ENCODE measurements at regions not wholly inside any gene's neighbourhood (a gene's known extent, or its start where the extent isn't known, plus 50 kb on each side); places are given as distances from the start of the nearest gene placed in this dataset.

GRCh38 chr1:87950369-87950768 lies 621.7 kb downstream of the LMO4 start:
- CTCF ChIA-PET = no interaction called here
- H3K9me3 Mint-ChIP-seq (ENCODE audit: low read depth) = no peaks in the 10 kb centered on the region
- H3K36me3 Mint-ChIP-seq = no peaks in the 10 kb centered on the region
- H3K4me1 Mint-ChIP-seq = no peaks in the 10 kb centered on the region
- H3K4me3 Mint-ChIP-seq = no peak overlapping the region
- peaks cover 25% of the 10 kb centered on the region for H3K27me3 Mint-ChIP-seq
- no peak overlapping the region for H3K27ac Mint-ChIP-seq
- no peak for DNase-seq
- no peak for ATAC-seq

GRCh38 chr1:87951409-87951808 lies 622.7 kb downstream of the LMO4 start:
- H3K9me3 Mint-ChIP-seq (ENCODE audit: low read depth) = no peaks in the 10 kb centered on the region
- H3K36me3 Mint-ChIP-seq = no peaks in the 10 kb centered on the region
- peaks cover 25% of the 10 kb centered on the region for H3K27me3 Mint-ChIP-seq
- H3K27ac Mint-ChIP-seq = no peak overlapping the region
- ATAC-seq (no peak), DNase-seq (no peak)
- CTCF ChIA-PET = no interaction called here
- H3K4me1 Mint-ChIP-seq = no peaks in the 10 kb centered on the region
- H3K4me3 Mint-ChIP-seq = no peak overlapping the region

DNA sequence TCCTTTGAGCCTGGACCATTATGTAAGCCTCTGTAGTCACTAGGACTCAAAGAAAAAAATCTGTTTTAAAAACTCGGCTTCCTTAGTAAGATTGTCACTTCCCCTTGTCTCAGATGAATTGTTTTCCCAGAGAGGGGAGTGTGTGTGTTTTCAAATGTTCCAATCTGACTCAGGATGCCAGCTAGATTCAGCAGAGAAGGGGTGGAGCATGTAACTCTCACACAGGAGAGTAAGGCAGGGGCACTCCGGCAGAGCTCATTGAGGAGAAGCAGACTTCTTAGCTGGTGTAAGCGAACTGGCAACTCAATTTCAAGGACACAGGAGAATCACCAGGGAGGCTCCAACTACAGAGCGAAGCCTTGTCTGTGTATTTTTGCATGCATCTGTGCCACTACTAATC lies 623.2 kb downstream of the LMO4 start:
- no peaks in the 10 kb centered on the region for H3K9me3 Mint-ChIP-seq (ENCODE audit: low read depth)
- H3K27ac Mint-ChIP-seq = no peak overlapping the region
- H3K4me1 Mint-ChIP-seq = no peaks in the 10 kb centered on the region
- CTCF ChIA-PET = no interaction called here
- DNase-seq = no peak
- H3K36me3 Mint-ChIP-seq = no peaks in the 10 kb centered on the region
- H3K27me3 Mint-ChIP-seq = peaks cover 27% of the 10 kb centered on the region
- no peak overlapping the region for H3K4me3 Mint-ChIP-seq
- no peak for ATAC-seq

DNA sequence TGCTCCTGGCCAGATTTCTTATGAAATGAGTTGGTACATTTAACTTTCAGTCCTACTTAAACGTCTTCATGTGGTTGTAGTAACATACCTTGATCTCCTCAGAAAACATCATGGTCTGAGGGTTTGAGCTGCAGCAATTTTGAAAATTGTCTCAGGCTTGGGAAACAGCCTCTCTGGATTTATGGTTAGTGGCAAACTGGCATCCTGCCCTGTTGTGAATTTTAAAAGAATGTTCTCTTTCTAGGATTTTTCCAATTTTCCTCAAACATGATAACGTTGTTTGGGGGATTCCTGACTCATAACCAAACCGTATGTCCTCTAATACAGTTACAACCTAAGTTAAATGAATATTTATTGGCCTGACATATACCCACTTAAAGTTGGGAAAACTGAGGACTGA lies 624.4 kb downstream of the LMO4 start:
- no peaks in the 10 kb centered on the region for H3K4me1 Mint-ChIP-seq
- H3K9me3 Mint-ChIP-seq (ENCODE audit: low read depth) = no peaks in the 10 kb centered on the region
- H3K36me3 Mint-ChIP-seq = no peaks in the 10 kb centered on the region
- no peak overlapping the region for H3K4me3 Mint-ChIP-seq
- peaks cover 27% of the 10 kb centered on the region for H3K27me3 Mint-ChIP-seq
- H3K27ac Mint-ChIP-seq = no peak overlapping the region
- DNase-seq (no peak), ATAC-seq (no peak)
- CTCF ChIA-PET = interaction anchor here (1.0 to 2.5 kb wide), 11 partner anchors 12 to 666 kb away, joined by 3 to 28 read pairs (median 4); no protein-coding TSS in a partner anchor

GRCh38 chr1:87953732-87954344 lies 625.2 kb downstream of the LMO4 start:
- no peaks in the 10 kb centered on the region for H3K9me3 Mint-ChIP-seq (ENCODE audit: low read depth)

GRCh38 chr1:87955038-87955437 lies 626.4 kb downstream of the LMO4 start:
- CTCF ChIA-PET = no interaction called here
- H3K27me3 Mint-ChIP-seq = peaks cover 18% of the 10 kb centered on the region
- DNase-seq (no peak), ATAC-seq (no peak)
- no peaks in the 10 kb centered on the region for H3K9me3 Mint-ChIP-seq (ENCODE audit: low read depth)
- H3K36me3 Mint-ChIP-seq = no peaks in the 10 kb centered on the region
- H3K27ac Mint-ChIP-seq = no peak overlapping the region
- H3K4me1 Mint-ChIP-seq = no peaks in the 10 kb centered on the region
- H3K4me3 Mint-ChIP-seq = no peak overlapping the region

More at GRCh38 chr1:87953732-87954344, 625.2 kb downstream of the LMO4 start:
- H3K4me3 Mint-ChIP-seq = no peak overlapping the region
- no peaks in the 10 kb centered on the region for H3K4me1 Mint-ChIP-seq
- H3K36me3 Mint-ChIP-seq = no peaks in the 10 kb centered on the region
- CTCF ChIA-PET = interaction anchor here (0.6 to 2.5 kb wide), 13 partner anchors 11 to 667 kb away, joined by 3 to 28 read pairs (median 4); no protein-coding TSS in a partner anchor
- peaks cover 23% of the 10 kb centered on the region for H3K27me3 Mint-ChIP-seq
- DNase-seq (peak; percentile 57), ATAC-seq (peak; percentile 73)
- no peak overlapping the region for H3K27ac Mint-ChIP-seq

GRCh38 chr1:87956072-87956471 lies 627.4 kb downstream of the LMO4 start:
- Mint-ChIP-seq H3K9me3 (ENCODE audit: low read depth) (no peaks in the 10 kb centered on the region), H3K4me1 (no peaks in the 10 kb centered on the region), H3K27ac (no peak overlapping the region), H3K4me3 (no peak overlapping the region), H3K36me3 (no peaks in the 10 kb centered on the region), H3K27me3 (peaks cover 15% of the 10 kb centered on the region)
- no peak for DNase-seq
- ATAC-seq = no peak
- CTCF ChIA-PET = no interaction called here

- CTCF ChIA-PET = no interaction called here
- H3K9me3 Mint-ChIP-seq (ENCODE audit: low read depth) = no peaks in the 10 kb centered on the region
These were observed 628.1 kb downstream of the LMO4 start for GRCh38 chr1:87956750-87957149.

DNA sequence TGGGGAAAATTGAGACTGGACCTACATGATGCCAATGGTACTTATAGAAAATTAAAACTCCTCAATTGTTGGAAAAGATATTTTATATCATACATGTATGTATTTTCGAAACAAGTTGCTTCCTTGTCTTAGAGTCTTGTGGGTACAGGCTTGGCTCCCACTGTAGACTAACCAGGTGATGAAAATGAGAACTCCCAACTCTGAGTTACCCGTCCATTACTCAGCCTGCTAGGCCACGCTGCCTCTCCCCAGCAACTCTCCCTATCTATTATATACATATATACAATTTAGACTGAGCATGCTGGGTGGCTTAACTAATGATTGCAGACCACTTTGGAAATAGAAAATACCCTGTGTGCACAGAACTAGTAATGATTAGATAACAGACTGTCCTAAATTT lies 628.7 kb downstream of the LMO4 start:
- Mint-ChIP-seq H3K9me3 (ENCODE audit: low read depth) (no peaks in the 10 kb centered on the region), H3K4me1 (no peaks in the 10 kb centered on the region), H3K27me3 (peaks cover 5% of the 10 kb centered on the region), H3K4me3 (no peak overlapping the region), H3K27ac (no peak overlapping the region), H3K36me3 (no peaks in the 10 kb centered on the region)
- no peak for DNase-seq
- CTCF ChIA-PET = no interaction called here
- no peak for ATAC-seq

More at GRCh38 chr1:87956750-87957149, 628.1 kb downstream of the LMO4 start:
- Mint-ChIP-seq H3K27me3 (peaks cover 10% of the 10 kb centered on the region), H3K27ac (no peak overlapping the region), H3K4me3 (no peak overlapping the region), H3K4me1 (no peaks in the 10 kb centered on the region), H3K36me3 (no peaks in the 10 kb centered on the region)
- DNase-seq (no peak), ATAC-seq (no peak)

DNA sequence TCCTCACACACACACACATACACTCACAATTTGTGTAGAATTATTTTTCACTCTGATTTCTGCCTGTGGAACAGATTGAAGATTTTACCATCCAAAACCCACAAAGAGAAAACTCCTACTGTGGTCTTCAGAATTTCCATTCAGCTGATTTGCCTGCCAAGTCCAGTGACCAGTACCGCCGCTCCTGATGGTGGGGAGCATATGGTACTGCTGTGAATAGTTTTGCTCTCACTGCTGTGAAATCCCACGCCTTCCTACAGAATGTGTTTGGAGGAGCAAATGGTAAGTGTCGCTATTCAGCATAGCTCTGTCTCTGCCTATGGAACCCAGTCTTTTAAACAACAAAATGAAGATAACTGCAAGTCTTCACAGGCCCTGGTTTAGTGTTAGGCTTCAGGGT lies 629.5 kb downstream of the LMO4 start:
- Mint-ChIP-seq H3K36me3 (no peaks in the 10 kb centered on the region), H3K27ac (no peak overlapping the region), H3K9me3 (ENCODE audit: low read depth) (no peaks in the 10 kb centered on the region), H3K4me3 (no peak overlapping the region), H3K27me3 (peaks cover 6% of the 10 kb centered on the region), H3K4me1 (no peaks in the 10 kb centered on the region)
- CTCF ChIA-PET = no interaction called here
- DNase-seq (no peak), ATAC-seq (no peak)

- no peaks in the 10 kb centered on the region for H3K36me3 Mint-ChIP-seq
- no peaks in the 10 kb centered on the region for H3K4me1 Mint-ChIP-seq
- no peaks in the 10 kb centered on the region for H3K9me3 Mint-ChIP-seq (ENCODE audit: low read depth)
- ATAC-seq = no peak
- H3K27ac Mint-ChIP-seq = no peak overlapping the region
- DNase-seq = no peak
- CTCF ChIA-PET = no interaction called here
- peaks cover 9% of the 10 kb centered on the region for H3K27me3 Mint-ChIP-seq
- no peak overlapping the region for H3K4me3 Mint-ChIP-seq
These were observed 630.0 kb downstream of the LMO4 start for GRCh38 chr1:87958716-87959115.

GRCh38 chr1:87959236-87959635 lies 630.6 kb downstream of the LMO4 start:
- peaks cover 9% of the 10 kb centered on the region for H3K27me3 Mint-ChIP-seq
- ATAC-seq = no peak
- DNase-seq = no peak
- H3K27ac Mint-ChIP-seq = no peak overlapping the region
- H3K9me3 Mint-ChIP-seq (ENCODE audit: low read depth) = no peaks in the 10 kb centered on the region
- no peak overlapping the region for H3K4me3 Mint-ChIP-seq
- CTCF ChIA-PET = no interaction called here
- no peaks in the 10 kb centered on the region for H3K4me1 Mint-ChIP-seq
- H3K36me3 Mint-ChIP-seq = no peaks in the 10 kb centered on the region

GRCh38 chr1:87961992-87962391 lies 633.3 kb downstream of the LMO4 start:
- H3K36me3 Mint-ChIP-seq = no peaks in the 10 kb centered on the region
- no peaks in the 10 kb centered on the region for H3K9me3 Mint-ChIP-seq (ENCODE audit: low read depth)
- DNase-seq = no peak
- H3K27ac Mint-ChIP-seq = no peak overlapping the region
- no peak for ATAC-seq
- no peak overlapping the region for H3K4me3 Mint-ChIP-seq
- H3K27me3 Mint-ChIP-seq = peaks cover 10% of the 10 kb centered on the region
- H3K4me1 Mint-ChIP-seq = no peaks in the 10 kb centered on the region
- CTCF ChIA-PET = no interaction called here

- no peaks in the 10 kb centered on the region for H3K36me3 Mint-ChIP-seq
- H3K4me1 Mint-ChIP-seq = no peaks in the 10 kb centered on the region
- no peak overlapping the region for H3K4me3 Mint-ChIP-seq
- CTCF ChIA-PET = no interaction called here
- peaks cover 10% of the 10 kb centered on the region for H3K27me3 Mint-ChIP-seq
- H3K27ac Mint-ChIP-seq = no peak overlapping the region
- no peak for ATAC-seq
- DNase-seq = no peak
- H3K9me3 Mint-ChIP-seq (ENCODE audit: low read depth) = no peaks in the 10 kb centered on the region
These were observed 634.9 kb downstream of the LMO4 start for GRCh38 chr1:87963556-87963955.

GRCh38 chr1:87965193-87965592 lies 636.5 kb downstream of the LMO4 start:
- ATAC-seq (no peak), DNase-seq (no peak)
- CTCF ChIA-PET = interaction anchor here (1.0 to 1.7 kb wide), 2 partner anchors 11 to 70 kb away, joined by 3 to 4 read pairs; no protein-coding TSS in a partner anchor
- Mint-ChIP-seq H3K4me3 (no peak overlapping the region), H3K27ac (no peak overlapping the region), H3K4me1 (no peaks in the 10 kb centered on the region), H3K9me3 (ENCODE audit: low read depth) (no peaks in the 10 kb centered on the region), H3K36me3 (no peaks in the 10 kb centered on the region), H3K27me3 (peaks cover 13% of the 10 kb centered on the region)
